Hematopoietic multipotent progenitor cell treated with erythropoietin and hydrocortisone succinate and interleukin-3 and kit ligand, for 8 days (in vitro differentiated cells): ENCODE measurements at regions not wholly inside any gene's neighbourhood (a gene's known extent, or its start where the extent isn't known, plus 50 kb on each side); places are given as distances from the start of the nearest gene placed in this dataset.

ENCODE experiments used
- DNase-seq: peaks from one replicate; pipeline ENCODE4 v3.0.0-alpha.2; 2015

- DNase-seq: no peak
Measured at GRCh38 chr4:123893011-123893981, 496.7 kb downstream of the SPRY1 start.

- DNase-seq: no peak
Measured at GRCh38 chr4:123896446-123897071, 500.0 kb downstream of the SPRY1 start.

DNA sequence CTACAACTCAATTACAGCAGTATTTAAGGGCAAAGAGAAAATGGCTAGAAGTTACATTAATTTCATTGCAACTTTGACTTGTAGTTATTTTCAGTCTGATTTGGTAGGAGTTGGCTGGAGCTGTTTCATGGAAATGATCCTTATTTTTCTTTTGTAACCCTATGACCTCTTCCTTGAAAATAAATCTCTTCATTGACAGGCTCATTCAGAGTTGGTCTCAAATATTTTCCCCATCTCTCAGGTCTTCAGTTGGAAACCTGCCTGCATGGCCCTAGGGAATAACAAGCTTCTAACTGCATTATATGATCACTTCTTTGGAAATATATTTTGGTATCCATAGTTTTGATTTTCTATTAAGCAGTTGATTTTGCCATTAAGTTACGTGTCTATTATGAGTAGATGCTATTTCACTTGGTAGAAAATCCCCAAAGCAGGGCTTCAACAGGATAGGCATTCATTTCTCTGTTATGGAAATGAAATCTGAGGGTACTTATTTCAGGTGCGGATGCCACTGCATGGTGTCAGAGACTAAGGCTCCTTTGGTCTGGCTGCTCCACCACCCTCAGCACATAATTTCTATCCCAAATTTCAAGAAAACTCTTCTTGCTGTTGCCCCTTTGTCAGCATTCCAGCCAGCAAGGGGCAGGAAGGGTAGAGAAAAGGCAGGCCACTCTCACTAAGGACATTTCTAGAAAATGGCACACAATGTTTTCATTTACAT, 502.5 kb downstream of the SPRY1 start:
- DNase-seq: no peak

DNA sequence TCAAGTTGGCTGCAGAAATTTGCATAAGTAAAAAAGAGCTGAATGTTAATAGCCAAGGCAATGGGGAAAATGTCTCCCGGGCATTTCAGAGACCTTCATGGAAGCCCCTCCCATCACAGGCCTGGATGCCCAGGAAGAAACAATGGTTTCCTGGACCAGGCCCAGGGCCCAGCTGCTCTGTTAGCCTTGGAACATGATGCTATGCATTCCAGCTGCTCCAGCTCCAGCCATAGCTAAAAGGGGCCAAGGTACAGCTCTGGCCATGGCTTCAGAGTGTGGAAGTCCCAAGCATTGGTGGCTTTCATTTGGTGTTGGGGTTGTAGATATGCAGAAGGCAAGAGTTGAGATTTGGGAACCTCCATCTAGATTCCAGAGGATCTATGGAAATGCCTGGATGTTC, 508.3 kb downstream of the SPRY1 start:
- DNase-seq: no peak

- no peak for DNase-seq
Measured at GRCh38 chr4:123913598-123913997, 517.0 kb downstream of the SPRY1 start.

GRCh38 chr4:123916821-123917220, 520.2 kb downstream of the SPRY1 start:
- DNase-seq: no peak

- no peak for DNase-seq
Measured at GRCh38 chr4:123919576-123920098, 523.0 kb downstream of the SPRY1 start.

- DNase-seq: no peak
Measured at GRCh38 chr4:123921339-123921738, 524.7 kb downstream of the SPRY1 start.

DNA sequence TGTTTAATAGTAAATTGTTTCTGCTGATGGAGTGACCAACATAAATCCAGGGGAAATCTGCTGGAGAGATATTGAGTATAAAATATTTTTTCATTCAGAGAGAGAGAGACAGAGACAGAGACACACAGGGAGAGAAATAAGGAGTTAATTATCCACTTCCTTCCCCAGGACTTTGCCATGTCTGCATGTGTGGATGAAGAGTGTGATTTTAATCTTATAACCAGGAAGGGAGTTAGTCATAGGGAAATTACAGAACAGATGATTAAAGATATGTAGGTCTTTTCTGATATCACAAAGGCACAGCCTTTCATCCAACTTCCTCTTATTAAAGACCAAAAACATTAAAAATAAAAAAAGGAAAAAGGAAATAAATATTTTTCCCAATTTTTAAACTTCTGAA, 526.3 kb downstream of the SPRY1 start:
- peak; percentile 38 for DNase-seq

GRCh38 chr4:123924536-123924935, 527.9 kb downstream of the SPRY1 start:
- no peak for DNase-seq

DNA sequence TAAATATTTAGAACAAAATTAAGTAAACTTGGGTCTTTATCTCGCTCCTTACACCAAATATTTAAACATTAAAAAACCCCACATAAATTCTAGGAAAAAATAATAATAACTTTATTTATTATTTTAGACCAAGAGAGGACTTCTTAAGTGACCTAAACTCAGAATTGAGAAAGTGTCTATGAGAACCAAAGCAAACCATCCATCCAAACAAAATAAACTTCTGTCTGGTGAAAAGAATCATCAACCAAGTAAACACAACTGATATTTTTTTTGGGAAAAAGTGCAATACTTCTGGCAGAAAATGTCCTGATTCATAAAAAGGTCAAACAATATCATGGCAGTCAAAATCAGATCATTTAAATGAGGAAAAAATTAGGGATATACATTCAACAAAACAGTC, 533.0 kb downstream of the SPRY1 start:
- no peak for DNase-seq

DNA sequence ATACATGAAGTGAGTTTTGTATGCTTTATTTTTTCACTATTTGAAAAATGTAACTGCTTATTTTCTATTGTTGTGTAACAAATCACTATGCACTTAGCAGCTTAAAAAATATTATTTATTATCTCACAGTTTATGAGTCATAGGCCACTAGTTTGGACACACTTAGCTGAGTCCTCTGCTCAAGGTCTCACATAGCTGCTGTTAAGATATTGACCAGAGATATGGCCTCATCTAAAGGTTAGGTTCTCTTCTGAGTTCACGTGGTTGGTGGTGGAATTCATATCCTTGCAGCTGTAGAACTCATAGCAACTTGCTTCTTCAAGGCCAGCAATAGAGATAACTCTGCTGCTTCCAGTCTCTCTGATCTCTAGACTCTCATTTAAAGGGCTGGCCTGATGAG, 534.4 kb downstream of the SPRY1 start:
- DNase-seq: no peak

GRCh38 chr4:123934096-123934495, 537.5 kb downstream of the SPRY1 start:
- no peak for DNase-seq

DNA sequence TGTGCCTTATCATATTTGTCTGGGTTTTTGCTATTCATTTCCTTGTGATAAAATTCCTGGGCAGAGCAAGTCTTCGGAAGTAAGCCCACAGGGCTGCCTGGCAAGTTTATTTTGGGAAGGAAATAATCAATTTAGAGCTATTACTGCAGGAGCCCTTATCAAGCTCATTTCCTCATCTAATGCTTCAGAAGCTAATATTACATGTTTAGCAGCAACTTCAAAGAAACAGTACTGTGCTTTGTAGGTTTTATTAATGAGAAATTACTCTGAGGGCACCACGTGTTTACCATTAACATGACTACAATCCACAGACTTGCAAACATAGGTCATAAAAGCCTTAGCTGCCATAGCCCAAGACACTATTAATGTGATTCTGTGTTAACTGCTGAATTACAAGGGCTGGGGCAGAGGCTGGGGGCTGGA, 540.0 kb downstream of the SPRY1 start:
- no peak for DNase-seq

GRCh38 chr4:123937581-123937980, 541.0 kb downstream of the SPRY1 start:
- DNase-seq: no peak

- DNase-seq: no peak
Measured at GRCh38 chr4:123939621-123940020, 543.0 kb downstream of the SPRY1 start.

DNA sequence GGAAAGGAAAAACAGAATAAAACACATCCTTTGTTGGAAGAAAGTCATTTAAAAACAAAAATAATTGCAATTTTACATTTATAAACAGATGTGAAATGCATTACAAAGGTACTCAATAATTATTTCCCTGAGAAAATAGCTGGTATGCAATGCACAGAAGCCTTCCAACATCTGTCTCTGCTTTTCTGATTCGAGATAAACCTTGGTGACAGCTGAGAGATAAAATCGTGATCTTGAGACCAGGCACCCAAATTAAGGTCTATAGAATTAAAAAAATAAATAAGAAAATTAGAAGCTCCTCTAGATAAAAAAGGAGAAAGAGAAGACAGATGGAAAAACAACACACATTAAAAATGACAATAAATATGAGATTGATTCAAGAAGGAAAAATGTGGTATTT, 544.0 kb downstream of the SPRY1 start:
- no peak for DNase-seq

DNA sequence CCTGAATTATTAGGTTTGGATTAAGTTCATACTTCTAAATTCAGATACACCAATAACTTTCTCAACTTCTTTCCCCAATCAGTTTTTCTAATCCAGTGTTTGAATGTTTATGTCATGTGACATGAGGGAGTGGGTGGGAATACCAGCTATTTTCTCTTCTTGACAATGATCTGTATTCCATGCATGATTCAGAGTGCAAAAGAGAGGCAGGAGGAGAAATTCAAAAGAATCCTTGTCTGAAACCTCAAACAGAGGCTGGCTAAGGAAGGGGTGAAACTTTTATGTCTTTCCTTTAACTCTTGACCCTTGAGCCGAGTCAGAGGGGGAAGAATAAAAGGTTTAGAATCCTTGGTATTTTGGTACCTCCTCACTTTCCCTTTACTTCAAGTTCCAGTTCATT, 544.7 kb downstream of the SPRY1 start:
- DNase-seq: no peak

GRCh38 chr4:123943976-123944375, 547.4 kb downstream of the SPRY1 start:
- no peak for DNase-seq

DNA sequence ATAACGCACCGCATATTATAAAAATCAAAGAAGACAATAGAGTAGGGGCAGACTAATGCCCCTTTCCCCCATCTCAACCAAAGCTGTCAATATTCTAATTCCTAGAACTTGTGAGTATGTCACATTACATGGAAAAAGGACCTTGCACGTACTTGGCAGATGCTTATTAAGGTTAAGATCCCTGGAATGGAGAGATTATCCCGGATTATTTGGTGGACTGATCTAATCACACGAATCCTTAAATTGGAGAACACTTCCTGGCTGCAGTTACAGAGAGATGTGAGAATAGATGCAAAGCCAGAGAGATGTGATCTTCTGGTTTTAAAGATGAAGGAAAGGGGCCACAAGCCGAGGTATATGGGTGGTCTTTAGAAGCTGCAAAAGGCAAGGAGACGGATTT, 548.7 kb downstream of the SPRY1 start:
- no peak for DNase-seq

DNA sequence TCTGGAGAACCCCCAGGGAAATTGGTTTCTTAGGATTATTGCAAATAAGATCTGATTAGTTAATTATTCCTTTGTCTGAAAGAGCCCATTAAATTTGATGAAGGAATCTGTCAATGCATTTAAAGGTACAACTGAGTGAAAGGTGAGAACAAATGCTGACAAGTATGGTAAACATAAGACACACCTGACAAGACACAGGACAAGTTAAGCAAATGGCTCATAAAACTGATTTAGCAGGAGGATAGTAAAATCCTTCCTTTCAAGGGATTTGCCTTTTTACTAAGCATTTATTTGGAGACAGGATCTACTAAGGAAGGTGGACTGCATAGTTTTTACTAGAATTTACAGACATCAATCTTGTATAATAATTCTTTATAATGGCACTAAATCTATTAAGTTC, 553.9 kb downstream of the SPRY1 start:
- no peak for DNase-seq

DNA sequence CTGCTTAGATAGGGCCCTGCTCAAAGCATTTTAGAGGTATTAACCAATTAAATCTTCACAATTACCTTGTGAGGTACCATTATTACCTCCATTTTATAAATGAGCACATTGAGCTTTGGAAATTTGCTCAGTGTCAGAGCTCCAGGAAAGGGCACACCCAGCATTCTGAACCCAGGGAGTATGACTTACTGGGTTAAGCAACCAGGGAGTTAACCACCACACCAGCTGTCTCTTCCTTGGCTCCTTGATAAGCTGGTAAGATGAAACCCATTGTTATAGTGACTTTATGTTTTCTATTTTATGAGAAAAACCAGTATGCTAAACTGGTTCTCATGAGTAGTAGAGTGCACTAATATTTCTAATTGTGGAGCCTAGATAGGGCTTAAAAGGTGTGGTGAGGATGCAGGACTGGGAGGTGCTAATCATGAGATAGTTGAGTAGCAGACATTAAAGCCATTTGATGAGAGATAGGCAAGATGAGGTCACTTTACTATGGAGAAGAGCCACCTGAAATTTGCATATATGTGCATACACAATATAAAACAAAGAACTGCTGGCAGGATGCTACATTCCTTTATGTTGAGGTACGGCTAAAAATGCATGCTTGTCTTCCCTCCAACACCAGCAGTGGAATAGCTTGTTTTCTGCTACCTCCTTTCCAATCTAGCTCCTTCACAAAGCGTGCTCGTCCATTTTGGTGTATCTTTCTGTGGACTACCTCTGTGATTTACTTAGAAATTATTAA, 556.1 kb downstream of the SPRY1 start:
- DNase-seq: peak; percentile 5

DNA sequence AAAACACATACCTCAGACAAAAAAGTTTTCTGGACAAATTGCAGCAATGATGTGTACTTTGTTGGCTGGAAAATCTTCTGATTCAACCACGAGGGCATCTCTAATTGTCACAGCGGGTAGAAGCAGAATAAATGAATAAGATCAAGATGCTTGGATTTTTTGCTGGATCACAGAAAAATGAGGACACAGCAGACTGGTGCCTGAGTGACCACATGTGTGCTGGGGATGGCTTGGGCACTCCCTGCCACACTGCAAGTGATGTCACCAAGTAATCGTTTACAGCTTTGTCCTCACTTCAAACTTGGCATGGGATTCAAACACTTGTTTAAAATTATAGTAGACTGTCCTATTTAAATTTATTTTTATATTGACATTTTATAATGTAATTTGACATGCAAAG, 557.0 kb downstream of the SPRY1 start:
- DNase-seq: no peak
